G401 (cell line): ENCODE measurements at regions not wholly inside any gene's neighbourhood (a gene's known extent, or its start where the extent isn't known, plus 50 kb on each side); places are given as distances from the start of the nearest gene placed in this dataset.
A peak's percentile ranks its signal among the peaks of the same experiment; 100 is the strongest.

ENCODE experiments used
- DNase-seq: peaks from one replicate; pipeline ENCODE4 v3.0.0-alpha.2; 2015; ENCODE audit warnings: low spot score
- in situ Hi-C: cut with HindIII; loops from 2 replicates; pipeline ENCODE4 v1.10.0; 2016; ENCODE audit warnings: low sequenced_read_pairs, mixed read lengths

GRCh38 chr7:50211130-50212015, 93.1 kb upstream of the IKZF1 start:
- in situ Hi-C loops = no loop called here
- peak; percentile 85 for DNase-seq

GRCh38 chr7:50210706-50211115, 93.8 kb upstream of the IKZF1 start:
- no peak for DNase-seq
- in situ Hi-C loops = no loop called here

DNA sequence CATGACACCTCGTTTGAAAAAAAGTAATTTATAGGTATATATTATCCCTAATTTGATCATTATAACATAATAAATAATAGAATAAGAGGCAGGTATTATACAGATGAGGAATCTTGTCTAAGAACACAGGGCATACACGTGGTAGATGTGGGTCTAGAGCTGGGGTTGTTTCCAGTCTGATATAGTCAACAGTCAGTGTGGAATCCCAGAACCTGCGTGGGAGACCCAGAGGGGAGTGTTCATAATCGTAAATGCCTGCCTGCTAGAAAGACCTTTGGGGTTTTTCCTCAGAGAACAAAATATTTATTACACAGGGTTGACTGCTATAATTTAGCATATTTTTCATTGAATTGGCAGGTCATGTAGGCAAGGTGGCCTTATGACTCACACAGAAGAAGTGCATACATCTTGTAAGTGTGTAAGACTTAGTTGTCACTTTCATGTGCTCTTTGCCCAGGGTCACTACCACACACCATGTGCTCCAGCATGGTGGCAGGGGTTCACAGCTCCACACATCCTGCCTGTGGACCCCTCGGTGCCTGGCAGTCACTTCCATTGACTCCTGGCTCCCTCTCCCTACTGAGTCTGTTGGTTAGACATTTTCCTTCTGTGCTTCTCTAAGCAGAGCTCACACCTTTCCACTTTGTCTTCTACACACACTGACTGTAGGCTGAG, 94.9 kb upstream of the IKZF1 start:
- DNase-seq = no peak
- in situ Hi-C loops = no loop called here

- DNase-seq = no peak
- in situ Hi-C loops = no loop called here
These were observed 96.0 kb upstream of the IKZF1 start for GRCh38 chr7:50208378-50208982.

GRCh38 chr7:50207686-50208255, 96.7 kb upstream of the IKZF1 start:
- DNase-seq = no peak
- in situ Hi-C loops = no loop called here

DNA sequence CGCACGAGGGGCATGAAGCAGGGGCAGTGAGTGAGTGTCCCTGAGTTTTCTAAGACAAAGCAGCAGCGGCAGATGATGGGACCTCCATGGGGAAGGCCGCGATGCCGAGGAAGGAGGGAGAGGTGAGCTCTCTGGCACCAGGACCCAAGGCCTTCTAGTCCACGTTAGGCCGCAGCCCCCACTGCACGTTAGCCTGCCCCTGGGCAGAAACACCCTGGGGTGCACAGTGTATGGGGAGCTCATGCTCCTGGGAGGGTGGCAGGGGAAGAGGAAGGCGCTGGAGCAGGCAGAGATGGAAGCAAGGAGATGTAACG, 97.3 kb upstream of the IKZF1 start:
- DNase-seq = no peak
- in situ Hi-C loops = no loop called here

DNA sequence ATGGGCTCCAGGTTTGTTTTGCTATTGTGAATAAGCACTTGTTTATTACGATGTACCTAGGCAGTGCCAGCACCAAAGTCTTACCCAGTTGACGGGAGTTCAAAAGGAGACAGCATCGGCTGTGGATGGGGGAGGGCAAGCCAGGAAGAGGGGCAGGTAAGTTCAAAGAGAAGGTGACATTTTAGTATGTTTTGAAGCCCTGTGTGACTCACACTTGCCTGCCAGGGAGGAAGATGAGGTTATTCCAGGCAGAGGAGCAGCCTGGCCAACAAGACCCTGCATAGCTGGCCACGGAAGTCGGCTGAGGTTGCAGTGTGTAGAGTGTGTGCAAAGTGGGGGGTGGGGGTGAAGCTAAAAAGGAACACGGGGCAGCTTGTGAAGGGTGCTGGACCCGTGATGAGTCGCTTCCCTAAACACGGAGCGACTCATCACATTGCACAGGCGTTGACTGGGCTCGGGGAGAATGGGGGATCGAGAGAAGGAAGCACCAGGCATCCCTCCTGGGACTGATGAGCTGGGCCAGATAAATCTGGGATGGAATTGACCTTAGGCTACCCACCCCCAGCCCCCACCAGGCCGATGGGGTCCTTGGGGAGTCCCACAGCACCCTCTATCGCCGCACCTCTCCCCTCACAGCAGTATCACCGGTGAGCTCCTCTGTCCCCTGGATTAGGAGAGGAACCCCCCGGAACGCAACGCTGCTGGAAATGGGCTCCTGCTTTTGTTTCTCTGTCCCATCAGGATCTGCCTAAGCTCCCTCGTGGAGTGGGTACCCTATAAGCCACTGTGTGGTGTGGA, 97.9 kb upstream of the IKZF1 start:
- DNase-seq = no peak
- in situ Hi-C loops = no loop called here

- in situ Hi-C loops = no loop called here
- no peak for DNase-seq
These were observed 99.5 kb upstream of the IKZF1 start for GRCh38 chr7:50205011-50205410.

DNA sequence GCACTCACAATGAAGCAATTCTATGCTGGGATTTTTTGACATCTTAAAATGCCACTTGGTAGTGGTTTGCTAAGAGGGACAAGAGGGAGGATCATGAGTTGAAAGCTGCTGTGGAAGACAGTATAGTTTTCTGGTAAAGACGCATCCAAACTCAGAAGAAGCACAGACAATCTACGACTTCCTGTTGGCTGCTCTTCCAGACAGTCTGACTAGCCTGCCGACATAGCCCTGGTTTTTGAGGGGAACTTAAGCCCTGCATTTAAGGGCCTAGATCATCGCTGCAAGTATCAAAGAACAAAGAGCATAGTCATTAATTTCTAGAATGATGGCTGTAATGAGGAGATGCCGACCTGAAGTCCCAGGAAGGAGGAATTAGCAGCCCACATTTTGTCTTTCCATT, 99.9 kb upstream of the IKZF1 start:
- in situ Hi-C loops = no loop called here
- DNase-seq = no peak

DNA sequence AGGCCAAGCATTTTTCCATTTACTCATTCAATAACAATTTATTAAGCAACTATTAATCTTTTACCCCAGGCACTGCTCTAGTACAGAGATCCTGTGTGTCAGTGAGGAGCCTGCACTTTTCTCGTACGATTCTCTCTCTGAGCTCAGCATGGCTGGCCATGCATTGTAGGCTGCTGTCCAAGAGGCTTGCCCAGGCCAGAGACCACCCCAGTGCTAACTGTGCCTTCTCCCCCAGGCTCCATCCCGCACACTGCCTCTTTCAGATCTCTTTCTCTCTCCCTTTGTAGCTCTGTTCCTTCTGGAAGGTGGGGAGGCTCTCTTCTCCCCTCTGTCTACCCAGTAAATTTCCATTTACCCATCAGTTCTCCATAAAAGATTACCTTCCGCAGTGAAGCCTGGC, 101.0 kb upstream of the IKZF1 start:
- no peak for DNase-seq
- in situ Hi-C loops = no loop called here

GRCh38 chr7:50202052-50202555, 102.4 kb upstream of the IKZF1 start:
- no peak for DNase-seq
- in situ Hi-C loops = no loop called here

- in situ Hi-C loops = no loop called here
- DNase-seq = no peak
These were observed 104.7 kb upstream of the IKZF1 start for GRCh38 chr7:50199824-50200223.

GRCh38 chr7:50197549-50197948, 104.5 kb upstream of the ZPBP start:
- in situ Hi-C loops = no loop called here
- no peak for DNase-seq

GRCh38 chr7:50196719-50197118, 103.7 kb upstream of the ZPBP start:
- DNase-seq = no peak
- in situ Hi-C loops = no loop called here

- in situ Hi-C loops = no loop called here
- DNase-seq = peak; percentile 91
These were observed 97.7 kb upstream of the ZPBP start for GRCh38 chr7:50190776-50191175.

GRCh38 chr7:50189371-50189770, 96.3 kb upstream of the ZPBP start:
- in situ Hi-C loops = no loop called here

DNA sequence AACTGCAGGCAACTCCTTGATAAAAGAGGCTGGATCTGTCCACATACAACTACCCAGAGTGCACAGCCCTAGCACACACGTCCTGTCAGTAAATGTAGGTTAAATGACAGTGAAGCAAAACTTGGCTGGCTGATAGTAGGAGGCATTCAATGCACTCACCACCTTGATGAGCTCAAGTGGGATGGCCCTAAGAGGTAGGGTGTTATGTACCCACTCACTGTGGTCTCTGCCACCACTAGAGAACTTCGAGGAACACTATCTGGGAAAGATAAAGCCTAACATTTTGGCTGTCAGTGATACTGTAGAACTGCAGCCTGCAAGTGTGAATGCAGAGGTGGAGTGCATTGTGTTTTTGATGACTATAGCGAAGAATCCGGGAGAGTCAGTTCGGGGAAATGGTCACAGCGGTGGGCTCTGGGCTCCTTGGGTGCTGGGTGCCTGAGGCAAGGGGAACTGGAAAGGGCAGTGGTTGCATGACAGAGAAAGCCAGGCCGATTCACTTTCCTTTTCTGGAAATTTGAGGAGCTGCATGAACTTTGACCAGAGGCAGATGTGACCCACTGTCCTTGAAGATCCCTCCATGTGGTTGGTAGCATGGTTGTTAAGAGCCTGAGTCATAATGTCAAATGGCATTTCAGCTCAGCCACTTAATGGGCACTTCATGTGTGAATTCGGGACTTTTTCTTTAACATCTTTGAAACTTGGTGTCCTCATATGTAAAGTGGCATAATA, 93.1 kb upstream of the ZPBP start:
- no peak for DNase-seq
- in situ Hi-C loops = no loop called here

More at GRCh38 chr7:50189371-50189770, 96.3 kb upstream of the ZPBP start:
- DNase-seq = no peak

DNA sequence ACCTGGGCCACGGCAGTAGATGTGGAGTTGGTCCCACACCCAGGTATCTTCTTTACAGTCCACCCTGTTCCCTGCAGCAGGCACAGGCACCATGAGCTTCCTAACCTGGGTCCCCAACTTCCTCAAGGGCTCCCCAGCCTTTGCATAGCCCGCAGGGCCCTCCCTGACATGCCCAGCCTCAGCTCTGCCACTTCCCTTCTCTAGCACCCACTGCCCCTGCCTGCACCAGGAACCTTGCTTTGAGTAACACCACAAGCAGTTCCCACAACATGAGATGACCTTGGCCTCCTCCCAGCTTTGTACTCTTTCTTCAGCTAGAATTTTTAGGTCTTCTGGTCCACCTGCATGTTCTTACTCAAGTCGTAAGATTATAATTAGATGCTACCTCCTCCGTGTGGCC, 92.2 kb upstream of the ZPBP start:
- DNase-seq = no peak
- in situ Hi-C loops = no loop called here
